ENCODE measurements at regions not wholly inside any gene's neighbourhood (a gene's known extent, or its start where the extent isn't known, plus 50 kb on each side); places are given as distances from the start of the nearest gene placed in this dataset.

- POLR2A ChIA-PET (ENCODE audit: low non-redundant PET): no interaction called here
- no peaks in the 10 kb centered on the region for H3K36me3 ChIP-seq (ENCODE audit: insufficient read depth, low read length, poor library complexity, severe bottlenecking)
- H3K9me3 ChIP-seq (ENCODE audit: low read depth, low read length, poor library complexity, severe bottlenecking): no peaks in the 10 kb centered on the region
- no peaks in the 10 kb centered on the region for H3K4me1 ChIP-seq (ENCODE audit: insufficient read depth, low read length, poor library complexity, severe bottlenecking)
- no peak for TF ChIP-seq EZH2 (IDR thresholded peaks at IDR 0.05; ENCODE audit: borderline replicate concordance, low read depth, low read length, poor library complexity, severe bottlenecking)
- TF ChIP-seq, protein P1, sequence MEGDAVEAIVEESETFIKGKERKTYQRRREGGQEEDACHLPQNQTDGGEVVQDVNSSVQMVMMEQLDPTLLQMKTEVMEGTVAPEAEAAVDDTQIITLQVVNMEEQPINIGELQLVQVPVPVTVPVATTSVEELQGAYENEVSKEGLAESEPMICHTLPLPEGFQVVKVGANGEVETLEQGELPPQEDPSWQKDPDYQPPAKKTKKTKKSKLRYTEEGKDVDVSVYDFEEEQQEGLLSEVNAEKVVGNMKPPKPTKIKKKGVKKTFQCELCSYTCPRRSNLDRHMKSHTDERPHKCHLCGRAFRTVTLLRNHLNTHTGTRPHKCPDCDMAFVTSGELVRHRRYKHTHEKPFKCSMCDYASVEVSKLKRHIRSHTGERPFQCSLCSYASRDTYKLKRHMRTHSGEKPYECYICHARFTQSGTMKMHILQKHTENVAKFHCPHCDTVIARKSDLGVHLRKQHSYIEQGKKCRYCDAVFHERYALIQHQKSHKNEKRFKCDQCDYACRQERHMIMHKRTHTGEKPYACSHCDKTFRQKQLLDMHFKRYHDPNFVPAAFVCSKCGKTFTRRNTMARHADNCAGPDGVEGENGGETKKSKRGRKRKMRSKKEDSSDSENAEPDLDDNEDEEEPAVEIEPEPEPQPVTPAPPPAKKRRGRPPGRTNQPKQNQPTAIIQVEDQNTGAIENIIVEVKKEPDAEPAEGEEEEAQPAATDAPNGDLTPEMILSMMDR (conservative IDR thresholded peaks at IDR 0.05; ENCODE audit: low read depth, low read length): no peak
- no TSS peak for BruUV-seq (replicated peaks)
- H3K27ac ChIP-seq (ENCODE audit: low read depth, low read length, poor library complexity, severe bottlenecking): no peak overlapping the region
- no peak overlapping the region for H3K4me3 ChIP-seq (ENCODE audit: low read depth, low read length, poor library complexity, severe bottlenecking)
- H3K27me3 ChIP-seq (replicated peaks; ENCODE audit: insufficient read depth, low read depth, low read length, poor library complexity): no peaks in the 10 kb centered on the region
- intact Hi-C loops (cut with micrococcal nuclease; ENCODE audit: unreplicated experiment): no loop called here
- no peak for DNase-seq (ENCODE audit: low spot score)
- CTCF ChIA-PET: no interaction called here
Observed at GRCh38 chrX:106391284-106391911, 220.4 kb upstream of the RADX start.

- no peak for TF ChIP-seq EZH2 (IDR thresholded peaks at IDR 0.05; ENCODE audit: borderline replicate concordance, low read depth, low read length, poor library complexity, severe bottlenecking)
- TF ChIP-seq, protein P1 (conservative IDR thresholded peaks at IDR 0.05; ENCODE audit: low read depth, low read length): no peak
- CTCF ChIA-PET: no interaction called here
- Histone ChIP-seq H3K36me3 (ENCODE audit: insufficient read depth, low read length, poor library complexity, severe bottlenecking) (no peaks in the 10 kb centered on the region), H3K9me3 (ENCODE audit: low read depth, low read length, poor library complexity, severe bottlenecking) (no peaks in the 10 kb centered on the region), H3K27ac (ENCODE audit: low read depth, low read length, poor library complexity, severe bottlenecking) (no peak overlapping the region), H3K27me3 (replicated peaks; ENCODE audit: insufficient read depth, low read depth, low read length, poor library complexity) (no peaks in the 10 kb centered on the region), H3K4me1 (ENCODE audit: insufficient read depth, low read length, poor library complexity, severe bottlenecking) (no peaks in the 10 kb centered on the region), H3K4me3 (ENCODE audit: low read depth, low read length, poor library complexity, severe bottlenecking) (no peak overlapping the region)
- BruUV-seq (replicated peaks): no TSS peak
- intact Hi-C loops (cut with micrococcal nuclease; ENCODE audit: unreplicated experiment): no loop called here
- POLR2A ChIA-PET (ENCODE audit: low non-redundant PET): no interaction called here
- no peak for DNase-seq (ENCODE audit: low spot score)
Observed at GRCh38 chrX:106392346-106392745, 219.4 kb upstream of the RADX start.

- intact Hi-C loops (cut with micrococcal nuclease; ENCODE audit: unreplicated experiment): no loop called here
- Histone ChIP-seq H3K4me3 (ENCODE audit: low read depth, low read length, poor library complexity, severe bottlenecking) (no peak overlapping the region), H3K27ac (ENCODE audit: low read depth, low read length, poor library complexity, severe bottlenecking) (no peak overlapping the region), H3K4me1 (ENCODE audit: insufficient read depth, low read length, poor library complexity, severe bottlenecking) (no peaks in the 10 kb centered on the region), H3K36me3 (ENCODE audit: insufficient read depth, low read length, poor library complexity, severe bottlenecking) (no peaks in the 10 kb centered on the region), H3K27me3 (replicated peaks; ENCODE audit: insufficient read depth, low read depth, low read length, poor library complexity) (no peaks in the 10 kb centered on the region), H3K9me3 (ENCODE audit: low read depth, low read length, poor library complexity, severe bottlenecking) (no peaks in the 10 kb centered on the region)
- ChIA-PET CTCF (no interaction called here), POLR2A (ENCODE audit: low non-redundant PET) (no interaction called here)
- peak; percentile 1 for DNase-seq (ENCODE audit: low spot score)
- TF ChIP-seq EZH2 (IDR thresholded peaks at IDR 0.05; ENCODE audit: borderline replicate concordance, low read depth, low read length, poor library complexity, severe bottlenecking): no peak
- TF ChIP-seq, protein P1 (conservative IDR thresholded peaks at IDR 0.05; ENCODE audit: low read depth, low read length): 0 out of 2 replicates have a peak, but pooled peaks have one; percentile 15
- no TSS peak for BruUV-seq (replicated peaks)
Observed at GRCh38 chrX:106397788-106398538, 213.8 kb upstream of the RADX start.

All from A673 (cell line).